NCI-H82 treated with DMSO at 0.1 percent for 48 hours (cell line): ENCODE measurements at regions not wholly inside any gene's neighbourhood (a gene's known extent, or its start where the extent isn't known, plus 50 kb on each side); places are given as distances from the start of the nearest gene placed in this dataset.

ENCODE experiments used
- DNase-seq: peaks from one replicate; lab custom pipeline; 2025; ENCODE audit not compliant: unreplicated experiment; lab: John Stamatoyannopoulos, UW

DNA sequence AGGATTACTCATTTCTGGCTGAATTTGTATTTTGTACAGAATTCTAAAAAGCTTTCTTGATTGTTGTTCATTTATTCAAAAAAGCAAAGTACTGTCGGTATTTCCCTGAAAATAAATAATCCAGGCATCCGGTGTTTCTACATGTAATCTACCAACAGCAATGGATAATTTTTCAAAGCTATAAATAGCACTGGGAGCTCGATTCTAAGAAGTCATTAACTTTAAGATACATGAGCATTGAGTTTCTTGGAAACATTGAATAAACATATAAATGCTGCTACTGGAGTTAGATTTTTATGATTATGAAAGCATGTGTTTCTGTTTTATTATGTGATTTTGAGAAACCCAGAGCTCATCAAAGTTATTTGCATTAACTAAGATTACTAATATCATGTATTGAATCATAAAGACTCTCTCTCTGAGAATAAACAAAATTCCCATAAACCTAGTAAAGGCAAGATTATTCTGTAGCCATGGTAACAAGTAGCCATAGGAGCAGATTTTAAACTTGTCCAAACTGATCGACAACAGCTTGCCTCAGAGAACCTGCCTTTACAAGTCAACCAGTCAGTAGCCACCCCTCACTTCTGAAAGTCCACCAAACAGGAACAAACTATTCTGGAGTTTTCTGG, 197.0 kb downstream of the DRD1 start:
- DNase-seq = no peak

DNA sequence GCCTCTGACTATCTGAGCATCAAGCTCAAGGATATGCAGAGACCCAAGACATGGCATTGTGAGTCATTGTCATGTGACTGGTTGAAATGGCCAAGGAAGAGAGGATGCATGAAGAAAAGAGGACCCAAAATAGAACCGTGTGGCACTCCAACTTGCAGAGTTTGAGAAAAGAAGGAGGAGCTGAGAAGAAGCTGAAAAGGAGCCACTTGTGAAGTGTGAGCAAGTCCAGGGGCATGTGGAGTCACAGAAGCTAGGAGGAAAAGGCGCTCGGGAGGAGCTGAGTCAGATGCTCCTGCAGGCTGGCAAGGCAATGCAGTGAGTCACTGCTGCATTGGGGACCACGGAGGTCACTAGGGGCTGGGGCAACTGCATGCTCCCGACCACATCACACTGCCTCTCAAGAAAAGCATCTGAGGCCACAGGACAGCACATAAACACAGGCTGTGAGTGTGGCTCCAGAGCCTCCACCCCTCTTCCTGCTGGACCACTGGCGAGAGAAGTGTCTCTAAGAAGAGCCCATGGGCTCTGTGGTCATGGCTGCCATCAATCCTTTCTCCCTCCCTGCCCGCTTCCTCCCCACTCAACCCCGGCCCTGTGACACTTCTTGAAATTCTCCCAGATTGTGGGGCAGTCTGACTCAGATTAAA, 197.6 kb downstream of the DRD1 start:
- DNase-seq = no peak

DNA sequence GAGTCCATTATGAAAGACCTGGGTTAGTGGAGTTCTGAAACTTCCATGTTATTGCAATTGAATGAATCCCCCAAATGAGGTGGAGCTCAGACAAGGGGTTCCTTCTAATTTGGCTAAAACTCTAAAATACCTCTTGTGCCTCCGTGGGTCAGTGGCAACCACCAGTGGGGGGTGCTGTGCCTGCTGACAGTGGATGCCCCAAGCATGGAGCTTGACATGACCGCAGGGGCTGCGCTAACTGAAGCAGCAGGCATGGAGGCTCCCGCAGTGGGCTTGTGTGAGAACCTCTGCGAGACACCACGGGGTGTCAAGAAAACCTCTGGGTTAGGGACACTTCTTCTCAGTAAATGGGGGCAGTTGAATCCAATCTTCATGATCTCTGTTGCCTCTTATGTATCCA, 200.5 kb downstream of the DRD1 start:
- no peak for DNase-seq

DNA sequence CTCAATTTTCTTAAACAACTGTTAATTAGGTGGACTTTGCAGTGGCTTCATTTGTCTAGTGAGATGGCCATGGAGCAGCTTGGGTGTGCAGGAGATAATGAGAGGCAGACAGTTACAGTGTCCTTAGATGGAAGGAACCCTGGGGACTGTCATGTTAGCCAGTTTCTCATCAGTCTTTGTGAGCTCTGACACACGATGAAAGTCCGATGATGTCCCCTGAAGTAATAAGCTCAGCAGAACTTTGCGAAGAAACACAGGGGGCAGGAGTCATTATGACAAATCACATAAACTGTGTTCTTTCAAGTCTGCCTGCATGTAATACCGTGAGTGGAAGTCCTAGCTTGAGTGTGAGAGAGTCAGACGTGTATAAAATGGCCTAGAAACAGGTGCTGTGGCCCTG, 201.8 kb downstream of the DRD1 start:
- DNase-seq = no peak

DNA sequence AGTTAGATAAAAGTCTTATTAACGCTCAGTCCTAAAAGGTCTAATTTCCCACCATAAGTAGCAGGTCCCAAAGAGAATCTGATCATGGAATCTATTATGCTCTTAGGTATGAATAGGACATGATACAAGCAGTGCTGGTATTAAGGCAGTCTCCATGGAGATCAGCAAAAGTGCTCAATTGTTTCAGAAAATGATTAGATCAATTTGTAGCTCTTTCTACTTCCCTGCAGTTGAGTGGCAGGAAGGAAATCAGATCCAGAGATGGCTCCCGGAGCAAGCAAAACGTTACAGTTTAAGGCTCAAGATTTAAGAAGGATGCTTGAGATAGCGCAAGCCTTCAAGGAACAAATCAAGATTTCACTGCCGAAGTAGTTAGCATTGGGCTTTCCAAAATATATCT, 205.7 kb downstream of the DRD1 start:
- no peak for DNase-seq

DNA sequence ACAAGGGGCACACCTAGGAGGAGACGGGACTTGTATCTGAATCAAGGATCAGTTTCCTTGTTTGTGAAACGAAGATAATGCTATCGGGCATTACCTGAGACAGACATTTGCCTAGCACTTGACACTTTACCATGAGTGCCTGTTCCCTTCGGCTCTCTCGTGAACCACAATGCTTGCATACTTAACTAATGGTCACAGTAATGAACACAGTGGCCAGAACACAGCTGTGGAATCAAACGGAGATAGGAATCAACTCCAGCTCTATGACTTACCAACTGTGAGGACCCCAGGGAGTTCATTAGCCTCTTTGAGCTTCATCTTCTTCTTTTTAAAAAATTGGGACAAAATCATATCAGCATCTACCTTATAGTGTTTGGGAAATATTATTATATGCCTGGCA, 207.8 kb downstream of the DRD1 start:
- DNase-seq = no peak

DNA sequence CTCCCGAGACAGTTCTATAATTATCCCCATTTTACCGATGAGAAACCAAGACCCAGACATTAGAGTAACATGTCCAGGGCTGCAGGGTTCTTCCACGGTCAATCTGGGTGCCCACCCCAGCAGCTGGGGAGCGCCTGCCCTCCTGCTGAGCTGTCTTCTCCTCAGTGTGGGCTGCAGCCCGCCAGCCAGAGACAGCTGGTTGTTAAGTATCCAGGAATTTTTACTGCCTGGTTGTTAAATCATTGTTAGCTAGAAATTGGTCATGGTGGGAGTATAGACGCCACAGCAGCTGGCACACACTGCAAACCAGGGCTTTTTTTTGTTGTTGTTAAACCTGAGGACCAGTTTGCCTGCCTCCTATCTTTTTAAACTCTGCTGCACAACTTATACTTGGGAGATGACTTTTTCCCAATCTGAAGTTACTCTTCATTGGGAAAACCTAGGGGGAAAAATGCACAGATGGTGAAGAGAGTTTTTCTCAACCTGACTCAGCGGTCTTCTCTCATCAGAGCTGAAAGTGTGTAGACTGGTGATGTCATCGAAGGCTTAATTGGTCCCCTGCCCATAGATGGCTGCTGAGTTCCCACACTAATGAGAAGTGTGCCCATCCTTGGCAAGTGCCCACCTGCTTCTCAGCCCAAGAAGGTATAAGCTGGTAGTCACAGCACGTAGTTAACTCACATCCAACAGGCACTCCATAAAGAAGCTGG, 208.6 kb downstream of the DRD1 start:
- no peak for DNase-seq

DNA sequence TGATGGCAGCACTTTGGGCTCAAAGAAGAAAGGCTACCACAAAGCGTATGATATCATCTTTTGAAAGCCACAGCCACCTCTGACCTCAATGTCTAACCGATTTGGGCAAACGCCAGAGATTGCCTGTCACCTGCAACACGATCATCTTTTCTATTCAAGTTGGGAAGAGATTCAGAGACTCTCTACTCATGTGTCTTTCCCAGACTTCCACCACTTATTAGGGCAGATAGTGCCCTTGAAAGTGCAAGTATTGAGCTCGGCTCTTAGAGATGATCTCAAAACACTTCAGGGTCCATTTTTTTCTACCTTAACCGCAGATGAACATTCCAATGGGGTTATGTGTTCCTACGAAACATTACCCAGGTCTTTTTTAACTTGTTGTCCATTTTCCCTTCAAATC, 213.7 kb downstream of the DRD1 start:
- DNase-seq = no peak

DNA sequence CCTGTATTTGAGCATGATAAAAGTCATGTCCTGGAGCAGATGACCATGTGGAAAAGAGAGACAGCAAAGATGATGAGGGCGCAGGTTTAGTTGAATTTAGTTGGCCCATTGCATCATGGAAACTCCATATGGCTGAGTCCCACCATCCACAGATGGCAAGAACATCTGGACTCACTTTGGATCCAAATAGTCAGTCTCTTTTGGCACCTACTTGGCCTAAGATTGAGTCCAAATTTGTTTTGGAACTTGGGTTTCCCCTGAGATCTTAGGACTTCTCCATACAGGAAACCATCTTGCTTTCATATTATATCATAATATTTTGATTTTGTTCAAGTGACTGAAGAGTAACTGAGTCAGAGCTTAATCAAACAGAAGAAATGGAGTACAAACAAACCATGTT, 217.5 kb downstream of the DRD1 start:
- DNase-seq = no peak

DNA sequence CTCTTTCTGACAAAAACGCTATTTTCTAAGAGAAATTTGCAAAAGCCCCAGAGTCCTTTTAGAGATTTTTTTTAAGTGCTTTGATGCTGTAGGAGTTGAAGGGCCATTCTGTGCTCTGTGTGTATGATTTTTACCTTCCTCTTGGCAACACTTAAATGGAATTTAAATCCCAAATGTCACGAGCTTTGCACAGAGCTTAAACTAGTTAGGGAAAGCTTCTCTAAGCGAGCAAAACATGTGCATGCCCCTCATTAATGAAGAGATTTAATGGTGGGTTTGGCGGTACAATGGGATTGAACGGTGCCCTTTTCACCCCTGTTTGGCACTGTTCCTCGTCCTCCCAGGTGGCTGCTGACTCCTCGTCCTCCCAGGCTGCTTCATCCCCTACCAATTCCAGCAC, 220.7 kb downstream of the DRD1 start:
- DNase-seq = peak; percentile 51

DNA sequence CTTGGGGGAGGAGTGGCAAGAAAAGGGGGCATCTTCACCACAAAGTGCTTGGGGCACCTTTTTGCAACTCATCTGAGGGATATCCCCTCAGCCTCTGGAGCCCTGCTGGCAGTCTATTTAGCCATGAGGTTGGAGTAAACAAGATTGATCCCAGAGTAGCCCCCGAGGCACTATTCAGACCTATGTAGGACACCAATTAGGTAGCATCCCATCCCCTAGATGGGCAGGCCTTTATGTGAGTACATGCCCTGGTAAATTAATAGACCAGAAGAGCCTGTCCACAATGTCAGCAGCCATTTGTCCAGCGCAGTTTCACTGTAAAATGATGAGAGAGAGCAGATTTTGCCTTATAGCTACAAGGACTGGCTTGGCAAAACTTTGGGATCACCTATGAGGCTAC, 221.4 kb downstream of the DRD1 start:
- no peak for DNase-seq

DNA sequence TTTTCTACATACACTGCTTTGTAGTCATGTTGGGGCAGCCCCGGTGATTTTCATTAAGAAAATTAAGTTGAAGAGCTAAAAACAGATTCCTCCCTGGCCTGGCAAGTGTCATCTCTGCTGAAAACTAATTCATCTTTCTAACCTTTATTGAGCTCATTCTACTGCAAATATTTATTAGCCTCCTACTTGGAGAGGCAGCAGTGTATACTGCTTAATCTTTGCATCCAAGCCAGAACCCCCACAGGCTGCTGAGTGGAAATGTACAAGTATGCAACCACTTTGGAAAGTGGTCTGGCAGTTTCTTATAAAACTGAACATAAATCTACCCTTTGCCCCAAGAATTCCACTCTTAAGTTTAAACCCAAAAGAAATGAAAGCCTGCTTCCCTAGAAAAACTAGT, 223.4 kb downstream of the DRD1 start:
- DNase-seq = no peak

DNA sequence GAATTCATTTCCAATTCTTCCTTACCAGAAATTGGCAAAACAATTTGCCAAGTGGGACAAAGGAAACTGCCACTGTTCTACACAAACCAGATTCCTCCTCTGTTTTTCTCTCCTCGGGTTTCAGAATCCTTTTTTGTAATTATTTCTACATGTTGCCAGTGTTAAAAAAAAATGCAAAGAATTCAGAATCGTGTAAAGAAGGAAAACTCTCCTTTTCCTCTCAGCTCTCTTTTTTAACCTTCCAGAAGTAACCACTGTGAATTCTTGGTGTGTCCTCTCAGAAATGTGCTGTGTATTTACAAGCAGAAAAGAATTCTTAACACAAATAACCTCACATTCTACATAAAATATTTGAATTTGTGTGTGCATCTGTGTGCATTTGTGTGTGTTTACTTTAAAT, 224.6 kb downstream of the DRD1 start:
- DNase-seq = no peak

DNA sequence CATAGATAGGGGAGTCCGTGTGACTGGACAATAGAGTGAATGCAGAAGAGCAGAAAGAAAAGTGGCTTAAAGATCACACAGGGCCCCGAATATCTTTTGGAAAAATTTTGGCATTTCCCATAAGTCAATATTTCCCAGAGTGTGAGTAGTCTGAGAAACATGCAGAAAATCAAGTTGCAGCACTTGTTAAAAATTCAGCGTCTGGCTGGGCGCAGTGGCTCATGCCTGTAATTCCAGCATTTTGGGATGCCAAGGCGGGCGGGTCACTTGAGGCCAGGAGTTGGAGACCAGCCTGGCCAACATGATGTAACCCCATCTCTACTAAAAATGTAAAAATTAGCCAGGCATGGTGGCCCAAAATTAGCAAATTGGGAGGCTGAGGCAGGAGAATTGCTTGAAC, 227.0 kb downstream of the DRD1 start:
- DNase-seq = no peak

DNA sequence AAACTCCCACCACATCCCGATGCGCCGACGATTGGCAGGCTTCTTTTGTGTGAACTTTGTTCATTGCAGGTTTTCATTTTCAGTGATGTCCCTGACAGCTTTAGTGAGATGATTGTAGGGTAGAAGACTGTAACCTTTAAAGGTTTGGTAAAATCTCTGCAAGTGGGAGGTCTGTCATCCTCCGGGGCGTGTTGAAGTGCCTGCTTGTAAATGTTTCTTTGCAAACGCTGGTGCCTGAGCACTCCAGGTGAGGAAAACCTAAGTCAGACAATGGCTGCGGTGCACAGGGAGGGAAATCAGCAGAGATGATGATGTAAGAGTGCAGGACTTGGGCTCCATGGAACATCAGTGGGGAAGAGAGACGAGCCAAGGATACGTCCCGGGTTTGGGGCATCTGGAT, 228.1 kb downstream of the DRD1 start:
- DNase-seq = no peak

DNA sequence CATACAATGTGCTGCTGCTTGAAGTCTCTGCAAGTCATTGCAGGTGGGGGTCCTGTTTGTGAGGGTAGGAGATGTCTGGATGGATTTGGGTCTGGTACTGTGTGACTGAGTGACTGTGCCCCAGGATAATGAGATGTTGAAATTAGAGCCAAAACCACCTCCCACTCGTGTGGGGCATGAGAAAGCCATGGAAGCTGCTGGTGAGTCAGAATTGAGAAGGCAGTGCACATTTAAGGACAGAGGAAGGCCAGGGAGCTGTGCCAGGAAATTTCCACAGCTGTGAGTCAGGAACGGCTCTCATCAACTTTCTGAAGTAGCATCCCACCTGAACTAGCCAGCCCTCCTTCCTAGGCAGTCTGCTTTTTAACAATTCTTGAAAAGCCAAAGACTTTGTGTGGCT, 229.8 kb downstream of the DRD1 start:
- DNase-seq = no peak

DNA sequence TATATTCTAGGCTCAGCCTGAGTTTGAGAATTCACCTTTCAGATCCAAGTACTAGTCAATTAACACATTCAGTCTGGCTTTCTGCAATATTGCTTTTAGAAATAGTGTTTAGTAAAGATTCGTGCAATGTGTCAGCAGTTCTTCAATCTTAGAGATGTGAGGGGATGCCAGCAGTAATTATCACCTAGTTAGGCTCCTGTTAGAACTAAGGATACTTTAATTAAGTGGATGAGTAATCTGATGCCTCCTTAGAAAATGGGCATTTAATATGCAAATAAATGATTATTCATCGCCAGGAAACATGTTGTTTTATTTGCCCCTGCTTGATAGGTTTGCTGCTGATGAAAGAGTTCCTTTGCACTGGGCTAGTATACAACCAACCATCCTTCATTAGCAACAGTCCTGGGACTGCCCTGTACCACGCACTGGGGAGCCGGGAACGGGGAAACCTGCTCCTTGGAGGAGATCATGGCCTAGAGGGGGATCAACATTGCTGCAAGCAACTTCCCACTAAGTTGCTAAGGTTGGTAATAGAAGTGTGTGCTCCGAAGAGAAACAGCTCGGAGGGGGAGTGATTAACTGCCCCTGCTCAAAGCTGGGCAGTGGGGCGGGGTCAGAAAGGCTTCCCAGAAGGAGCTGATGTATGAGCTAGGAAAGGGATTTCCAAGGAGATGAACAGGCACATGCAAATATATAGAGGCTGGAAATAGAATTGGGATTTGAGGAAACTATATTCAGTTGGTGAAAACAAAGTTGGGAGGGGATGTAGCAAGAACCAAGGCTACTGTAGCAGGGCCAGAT, 231.8 kb downstream of the DRD1 start:
- no peak for DNase-seq

DNA sequence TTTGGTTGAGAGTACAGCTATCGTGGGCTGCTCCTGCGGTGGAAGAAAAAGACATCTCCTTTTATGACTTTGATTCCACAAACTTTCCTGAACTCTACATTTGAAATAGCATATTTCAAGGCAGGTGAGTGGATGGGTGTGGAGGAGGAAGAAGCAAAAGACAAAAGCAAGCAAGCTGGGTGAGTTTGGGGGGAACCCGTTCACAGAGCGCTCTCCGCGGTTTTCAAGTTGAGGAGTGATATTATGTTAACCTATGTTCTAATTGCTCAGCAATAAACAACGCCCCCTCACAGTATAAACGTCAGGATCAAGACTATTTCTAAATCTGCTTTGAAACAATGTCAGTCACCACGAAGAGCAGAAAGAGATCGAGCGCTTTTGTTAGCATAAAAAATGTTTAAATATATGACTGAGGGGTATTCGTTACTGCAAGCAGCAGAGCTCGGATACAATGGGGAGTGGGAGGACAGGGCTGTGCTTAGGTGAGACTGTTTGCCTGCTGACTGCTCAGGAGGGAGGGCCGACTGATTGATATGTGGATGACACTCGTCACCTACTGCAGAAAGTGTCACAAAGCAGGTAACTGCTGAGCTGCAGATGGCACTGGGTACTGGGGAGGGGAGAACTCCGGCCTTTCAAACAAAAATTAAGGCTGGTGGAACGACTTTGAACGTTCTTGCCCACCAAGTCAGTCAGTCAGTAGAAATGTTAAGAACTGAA, 236.5 kb downstream of the DRD1 start:
- DNase-seq = no peak

DNA sequence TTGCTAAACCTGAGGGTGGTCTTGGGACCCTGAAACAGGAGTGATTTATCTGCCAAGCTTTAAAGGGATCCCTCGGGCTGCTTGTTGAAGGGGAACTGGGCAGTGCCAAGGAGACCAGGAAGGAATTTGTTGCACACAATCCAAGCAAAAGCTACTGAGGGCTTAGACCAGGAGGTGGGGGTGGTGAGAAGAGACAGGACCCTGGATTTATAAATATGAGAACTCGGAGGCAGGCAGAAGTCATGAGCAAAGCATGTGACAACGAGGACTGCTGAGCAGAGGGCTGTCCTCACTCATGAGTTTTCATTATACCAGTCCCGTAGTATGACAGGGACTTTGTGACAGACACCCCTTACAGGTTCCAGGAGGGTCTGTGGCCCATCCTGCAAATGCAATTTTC, 237.3 kb downstream of the DRD1 start:
- no peak for DNase-seq

DNA sequence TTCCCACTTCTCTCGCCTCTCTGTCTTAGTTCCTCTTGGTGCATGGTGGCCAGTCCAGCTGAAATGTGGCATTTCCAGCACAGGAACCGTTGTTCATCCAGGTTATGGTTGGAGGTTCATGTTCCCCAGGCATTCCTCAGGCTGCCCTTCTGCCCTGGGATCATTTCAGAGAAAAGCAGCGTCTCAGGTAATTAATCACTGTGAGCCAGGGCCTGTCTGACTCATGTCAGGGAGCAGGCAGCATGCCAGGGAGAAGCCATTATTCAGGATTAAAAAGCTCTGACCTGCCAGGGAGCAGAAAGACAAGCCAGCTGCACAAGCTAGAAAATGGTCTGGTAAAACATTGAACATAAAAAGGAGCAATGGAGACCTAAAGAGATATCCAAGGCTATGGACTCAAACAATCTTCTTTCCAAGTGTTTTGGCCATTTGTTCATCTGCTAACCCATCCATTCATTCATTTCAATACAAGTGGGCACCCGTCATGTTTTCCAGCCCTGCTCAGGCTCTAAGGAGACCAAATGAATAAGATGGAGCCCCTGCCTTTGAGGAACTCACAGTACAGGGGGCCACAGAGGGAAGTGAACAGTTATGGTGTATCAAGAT, 241.4 kb downstream of the DRD1 start:
- peak; percentile 81 for DNase-seq

DNA sequence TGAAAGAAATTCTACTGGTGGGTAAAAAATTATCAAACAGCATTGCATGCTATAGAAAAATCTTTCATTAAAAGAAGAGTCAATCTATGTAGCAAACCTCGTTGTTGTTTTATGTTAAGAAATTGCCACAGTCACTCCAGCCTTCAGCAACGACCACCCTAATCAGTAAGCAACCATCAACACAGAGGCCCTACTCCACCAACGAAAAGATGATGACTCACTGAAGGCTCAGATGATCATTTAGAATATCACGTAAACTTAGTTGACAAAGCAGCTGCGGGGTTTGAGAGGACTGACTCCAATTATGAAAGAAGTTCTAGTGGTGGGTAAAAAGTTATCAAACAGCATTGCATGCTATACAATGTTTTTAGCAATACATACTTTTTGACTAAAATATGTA, 242.6 kb downstream of the DRD1 start:
- no peak for DNase-seq
